ENCODE measurements at regions not wholly inside any gene's neighbourhood (a gene's known extent, or its start where the extent isn't known, plus 50 kb on each side); places are given as distances from the start of the nearest gene placed in this dataset.

DNA sequence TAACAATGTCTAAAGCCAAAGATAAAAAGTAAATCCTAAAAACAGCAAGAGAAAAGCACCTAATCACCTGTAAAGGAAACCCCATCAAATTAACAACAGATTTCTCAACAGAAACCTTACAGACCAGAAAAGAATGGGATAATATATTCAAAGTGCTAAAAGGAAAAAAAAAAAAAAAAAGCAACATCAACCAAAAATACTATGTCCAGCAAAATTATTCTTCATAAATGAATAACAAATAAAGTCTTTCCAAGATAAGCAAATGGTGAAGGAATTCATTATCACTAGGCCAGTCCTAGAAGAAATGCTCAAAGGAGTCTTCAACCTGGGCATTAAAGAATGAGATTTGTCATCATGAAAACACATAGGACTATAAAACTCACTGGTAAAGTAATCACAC, 192.0 kb upstream of the UBASH3B start:
- TF ChIP-seq, protein P1, sequence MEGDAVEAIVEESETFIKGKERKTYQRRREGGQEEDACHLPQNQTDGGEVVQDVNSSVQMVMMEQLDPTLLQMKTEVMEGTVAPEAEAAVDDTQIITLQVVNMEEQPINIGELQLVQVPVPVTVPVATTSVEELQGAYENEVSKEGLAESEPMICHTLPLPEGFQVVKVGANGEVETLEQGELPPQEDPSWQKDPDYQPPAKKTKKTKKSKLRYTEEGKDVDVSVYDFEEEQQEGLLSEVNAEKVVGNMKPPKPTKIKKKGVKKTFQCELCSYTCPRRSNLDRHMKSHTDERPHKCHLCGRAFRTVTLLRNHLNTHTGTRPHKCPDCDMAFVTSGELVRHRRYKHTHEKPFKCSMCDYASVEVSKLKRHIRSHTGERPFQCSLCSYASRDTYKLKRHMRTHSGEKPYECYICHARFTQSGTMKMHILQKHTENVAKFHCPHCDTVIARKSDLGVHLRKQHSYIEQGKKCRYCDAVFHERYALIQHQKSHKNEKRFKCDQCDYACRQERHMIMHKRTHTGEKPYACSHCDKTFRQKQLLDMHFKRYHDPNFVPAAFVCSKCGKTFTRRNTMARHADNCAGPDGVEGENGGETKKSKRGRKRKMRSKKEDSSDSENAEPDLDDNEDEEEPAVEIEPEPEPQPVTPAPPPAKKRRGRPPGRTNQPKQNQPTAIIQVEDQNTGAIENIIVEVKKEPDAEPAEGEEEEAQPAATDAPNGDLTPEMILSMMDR (conservative IDR thresholded peaks at IDR 0.05): no peak
- H3K36me3 Mint-ChIP-seq: peaks cover under 1% of the 10 kb centered on the region
- no peak overlapping the region for H3K4me3 Mint-ChIP-seq
- no peaks in the 10 kb centered on the region for H3K4me1 Mint-ChIP-seq (ENCODE audit: unreplicated experiment)
- H3K27ac Mint-ChIP-seq: no peak overlapping the region
- peaks cover 16% of the 10 kb centered on the region for H3K9me3 Mint-ChIP-seq
- DNase-seq (ENCODE audit: extremely low spot score, unreplicated experiment): no peak
- H3K27me3 Mint-ChIP-seq: no peaks in the 10 kb centered on the region

DNA sequence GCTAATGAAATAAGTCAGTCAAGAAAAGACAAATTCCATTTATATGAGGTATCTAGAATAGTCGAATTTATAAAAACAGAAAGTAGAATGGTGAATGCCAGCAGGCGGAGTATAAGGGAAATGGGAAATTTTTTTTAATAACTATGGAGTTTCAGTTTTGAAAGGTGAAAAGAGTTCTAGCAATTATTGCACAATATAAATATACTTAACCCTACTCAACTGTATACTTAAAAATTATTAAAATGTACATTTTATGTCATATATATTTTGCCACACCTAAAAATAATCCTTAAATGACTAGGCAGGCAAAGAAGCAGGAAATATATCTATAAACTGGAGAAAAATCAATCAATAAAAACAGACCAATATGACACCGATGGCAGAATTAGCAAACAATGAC, 196.5 kb upstream of the UBASH3B start:
- peaks cover 5% of the 10 kb centered on the region for H3K36me3 Mint-ChIP-seq
- no peak overlapping the region for H3K4me3 Mint-ChIP-seq
- peaks cover 5% of the 10 kb centered on the region for H3K9me3 Mint-ChIP-seq
- no peaks in the 10 kb centered on the region for H3K27me3 Mint-ChIP-seq
- TF ChIP-seq, protein P1 (conservative IDR thresholded peaks at IDR 0.05): no peak
- DNase-seq (ENCODE audit: extremely low spot score, unreplicated experiment): no peak
- H3K4me1 Mint-ChIP-seq (ENCODE audit: unreplicated experiment): peaks cover 4% of the 10 kb centered on the region
- H3K27ac Mint-ChIP-seq: no peak overlapping the region

DNA sequence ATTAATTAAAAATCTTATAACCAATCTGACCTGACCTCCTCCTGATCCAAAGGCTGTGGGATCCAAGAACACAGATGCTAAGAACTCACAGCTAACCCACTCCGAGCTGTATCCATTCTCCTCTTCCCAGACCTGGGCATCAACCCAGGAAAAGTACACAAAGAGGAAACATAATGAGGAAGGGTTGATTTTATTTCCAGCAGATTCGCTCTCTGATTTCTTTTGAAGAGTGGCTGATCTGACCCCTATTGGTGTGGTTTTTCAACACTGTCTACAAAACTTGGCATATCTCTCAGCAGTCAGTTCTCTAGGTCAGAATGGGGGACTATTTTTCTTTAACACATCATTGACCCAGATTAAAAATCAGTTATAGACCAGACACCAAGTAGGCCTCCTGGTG, 201.9 kb upstream of the UBASH3B start:
- no peak for DNase-seq (ENCODE audit: extremely low spot score, unreplicated experiment)
- Mint-ChIP-seq H3K4me1 (ENCODE audit: unreplicated experiment) (peaks cover 8% of the 10 kb centered on the region), H3K9me3 (peaks cover 5% of the 10 kb centered on the region), H3K27me3 (no peaks in the 10 kb centered on the region), H3K36me3 (peaks cover 5% of the 10 kb centered on the region), H3K4me3 (no peak overlapping the region), H3K27ac (no peak overlapping the region)
- TF ChIP-seq, protein P1 (conservative IDR thresholded peaks at IDR 0.05): no peak

DNA sequence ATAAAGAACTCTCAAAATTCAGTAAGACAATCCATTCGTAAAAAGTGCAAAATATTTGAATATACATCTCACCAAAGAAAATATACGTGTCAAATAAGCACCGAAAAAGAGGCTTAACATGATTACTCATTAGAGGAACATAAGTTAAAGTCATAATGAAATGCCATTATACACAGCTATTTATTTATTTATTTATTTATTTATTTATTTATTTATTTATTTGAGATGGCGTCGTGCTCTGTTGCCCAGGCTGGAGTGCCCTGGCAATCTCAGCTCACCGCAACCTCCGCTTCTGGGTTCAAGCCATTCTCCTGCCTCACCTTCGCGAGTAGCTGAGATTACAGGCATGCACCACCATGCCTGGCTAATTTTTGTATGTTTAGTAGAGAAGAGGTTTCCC, 203.6 kb upstream of the UBASH3B start:
- no peaks in the 10 kb centered on the region for H3K36me3 Mint-ChIP-seq
- H3K27me3 Mint-ChIP-seq: no peaks in the 10 kb centered on the region
- H3K27ac Mint-ChIP-seq: no peak overlapping the region
- H3K4me1 Mint-ChIP-seq (ENCODE audit: unreplicated experiment): peaks cover 8% of the 10 kb centered on the region
- H3K4me3 Mint-ChIP-seq: no peak overlapping the region
- TF ChIP-seq, protein P1 (conservative IDR thresholded peaks at IDR 0.05): no peak
- no peaks in the 10 kb centered on the region for H3K9me3 Mint-ChIP-seq
- no peak for DNase-seq (ENCODE audit: extremely low spot score, unreplicated experiment)

DNA sequence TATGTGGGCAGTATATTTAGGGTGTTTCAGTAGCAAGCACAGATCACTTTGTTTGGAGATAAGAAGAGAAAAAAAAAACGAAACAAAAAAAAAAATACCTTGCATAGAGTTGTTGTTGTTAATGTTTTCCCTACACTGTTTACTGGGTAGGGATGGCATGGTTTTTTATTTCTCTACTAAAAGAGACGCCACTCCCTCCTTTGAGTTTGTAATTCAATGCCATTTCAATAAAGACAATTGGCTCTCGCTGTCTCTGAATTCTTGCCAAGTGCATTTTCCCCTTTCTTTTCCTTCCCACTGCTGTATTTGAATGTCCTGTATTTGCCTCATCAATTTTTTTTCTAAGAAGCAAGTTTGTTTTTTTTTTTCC, 213.9 kb upstream of the UBASH3B start:
- H3K36me3 Mint-ChIP-seq: no peaks in the 10 kb centered on the region
- peaks cover 8% of the 10 kb centered on the region for H3K27me3 Mint-ChIP-seq
- H3K27ac Mint-ChIP-seq: no peak overlapping the region
- H3K9me3 Mint-ChIP-seq: no peaks in the 10 kb centered on the region
- H3K4me1 Mint-ChIP-seq (ENCODE audit: unreplicated experiment): peaks cover 10% of the 10 kb centered on the region
- H3K4me3 Mint-ChIP-seq: no peak overlapping the region
- DNase-seq (ENCODE audit: extremely low spot score, unreplicated experiment): no peak
- TF ChIP-seq, protein P1 (conservative IDR thresholded peaks at IDR 0.05): no peak

Data from type B pancreatic cell (in vitro differentiated cells).